ENCODE measurements at regions not wholly inside any gene's neighbourhood (a gene's known extent, or its start where the extent isn't known, plus 50 kb on each side); places are given as distances from the start of the nearest gene placed in this dataset.

- Histone ChIP-seq H3K23me2 (ENCODE audit: insufficient read length, low read depth, low read length, poor library complexity, severe bottlenecking) (no peaks in the 10 kb centered on the region), H2BK15ac (ENCODE audit: low read depth, low read length) (no peak overlapping the region), H2BK120ac (ENCODE audit: low read depth, low read length, poor library complexity, severe bottlenecking) (no peak overlapping the region), H3K56ac (ENCODE audit: insufficient read length, low read depth, low read length) (no peak overlapping the region), H2BK5ac (ENCODE audit: insufficient read length, low read length) (no peak overlapping the region), H3K79me2 (ENCODE audit: insufficient read depth, low read length) (no peaks in the 10 kb centered on the region), H2AFZ (ENCODE audit: low read length) (no peak overlapping the region), H3K79me1 (ENCODE audit: insufficient read depth, low read depth, low read length, poor library complexity, severe bottlenecking) (no peaks in the 10 kb centered on the region), H2BK12ac (ENCODE audit: insufficient read length, low read depth, low read length) (no peak overlapping the region), H3K14ac (ENCODE audit: insufficient read depth, low read length) (no peak overlapping the region), H3K4me1 (ENCODE audit: insufficient read depth, low read length) (no peaks in the 10 kb centered on the region), H3K18ac (ENCODE audit: insufficient read length, low read depth, low read length) (no peak overlapping the region), H4K8ac (replicated peaks; ENCODE audit: insufficient read length, low read depth, low read length) (no peak overlapping the region), H4K20me1 (ENCODE audit: control insufficient read depth, insufficient read depth, insufficient read length) (no peaks in the 10 kb centered on the region), H3K9me3 (ENCODE audit: control insufficient read depth, low read depth, low read length) (no peaks in the 10 kb centered on the region), H4K5ac (ENCODE audit: insufficient read length, low read depth, low read length) (no peak overlapping the region), H3K27me3 (ENCODE audit: insufficient read depth, low read length) (no peaks in the 10 kb centered on the region), H3K4me2 (ENCODE audit: insufficient read depth, insufficient read length, low read length) (no peak overlapping the region), H3K23ac (ENCODE audit: insufficient read length, low read depth, low read length) (no peak overlapping the region), H3K9ac (ENCODE audit: extremely low read depth, insufficient read length, low read length) (no peak overlapping the region), H2AK5ac (ENCODE audit: insufficient read length, low read length) (no peak overlapping the region), H2BK20ac (ENCODE audit: low read depth, low read length, poor library complexity, severe bottlenecking) (no peak overlapping the region), H3K4ac (ENCODE audit: low read depth, low read length) (no peak overlapping the region), H4K91ac (ENCODE audit: insufficient read length, low read depth, low read length) (no peak overlapping the region), H3K27ac (ENCODE audit: insufficient read length, low read depth, low read length) (no peak overlapping the region), H3T11ph (ENCODE audit: low read length) (no peak overlapping the region)
- H3K36me3 Mint-ChIP-seq (ENCODE audit: insufficient read depth in 1 of 3, low read depth in 3 of 3), result no peaks in the 10 kb centered on the region
- DNase-seq, result no peak
- H3K4me1 Mint-ChIP-seq, result peaks cover 0 to 4% of the 10 kb centered on the region in 2 experiments; a peak in 2 of 4 replicates
- no CpG with 5 or more reads among the region's 1 CpG for WGBS (ENCODE audit: extremely low coverage, insufficient read length, low lambda C conversion rate)
- H3K4me3 Mint-ChIP-seq, result no peak overlapping the region
- no peaks in the 10 kb centered on the region for H3K9me3 Mint-ChIP-seq
- H3K27ac Mint-ChIP-seq, result no peak overlapping the region
- H3K27me3 Mint-ChIP-seq (ENCODE audit: low read depth), result no peaks in the 10 kb centered on the region
- TF ChIP-seq CTCF (conservative IDR thresholded peaks at IDR 0.05), result no peak
These were observed 163.9 kb downstream of the IBTK start for GRCh38 chr6:82083646-82084045.

Measured in H9 (cell line).